ENCODE measurements at regions not wholly inside any gene's neighbourhood (a gene's known extent, or its start where the extent isn't known, plus 50 kb on each side); places are given as distances from the start of the nearest gene placed in this dataset.

DNA sequence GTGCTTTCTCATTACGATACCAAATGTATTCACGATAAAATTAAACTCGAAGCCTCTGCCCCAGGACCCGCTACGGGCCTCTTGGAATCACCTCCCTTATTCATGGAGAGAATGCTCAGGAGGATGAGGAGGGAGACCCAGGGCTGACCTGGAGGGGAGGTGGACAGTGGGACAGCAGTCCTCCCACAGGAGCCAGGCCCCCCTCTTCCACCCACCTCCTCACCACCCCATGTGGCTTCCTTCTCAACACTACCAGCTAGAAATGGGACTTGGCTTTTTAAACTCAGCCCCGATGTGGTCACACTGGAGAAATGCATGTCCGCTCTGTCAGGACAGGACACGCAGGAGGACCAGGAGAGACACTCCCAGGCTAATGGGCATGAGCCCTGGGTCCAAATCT is 147.9 kb upstream of the ID2 start:
- no peaks in the 10 kb centered on the region for H3K27me3 ChIP-seq (replicated peaks; ENCODE audit: control insufficient read depth, insufficient read depth, low read length)

DNA sequence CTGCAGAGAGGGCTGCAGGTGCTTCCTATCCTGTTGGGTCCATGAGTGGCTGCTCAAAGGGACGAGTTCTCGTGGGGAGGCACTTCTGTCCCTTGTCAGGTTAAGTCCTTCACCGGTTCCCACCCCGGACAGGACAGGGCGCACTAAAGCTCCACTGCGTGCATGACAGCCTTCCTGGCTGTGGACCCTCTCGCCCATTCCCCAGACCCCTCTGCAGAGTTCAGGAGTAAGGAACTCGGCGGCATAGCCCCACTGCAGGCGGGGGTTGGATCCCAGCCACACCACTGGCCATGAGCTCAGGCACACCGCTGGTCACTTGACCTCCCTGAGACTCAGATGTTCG is 147.5 kb upstream of the ID2 start:
- DNase-seq: no peak
- ChIA-PET POLR2A (interaction anchor here (0.6 kb wide), 1 partner anchor 45 kb away, joined by 4 read pairs; no protein-coding TSS in a partner anchor), CTCF (no interaction called here)
- no TSS peak for BruUV-seq (replicated peaks)
- Mint-ChIP-seq H3K27me3 (ENCODE audit: insufficient read depth, unreplicated experiment) (no peaks in the 10 kb centered on the region), H3K9me3 (ENCODE audit: unreplicated experiment) (peaks cover 14% of the 10 kb centered on the region), H3K4me1 (ENCODE audit: low read depth, unreplicated experiment) (peaks cover 21% of the 10 kb centered on the region), H3K4me3 (ENCODE audit: unreplicated experiment) (no peak overlapping the region), H3K27ac (ENCODE audit: unreplicated experiment) (no peak overlapping the region), H3K36me3 (ENCODE audit: insufficient read depth, unreplicated experiment) (peaks cover 5% of the 10 kb centered on the region)
- TF ChIP-seq, protein P1, sequence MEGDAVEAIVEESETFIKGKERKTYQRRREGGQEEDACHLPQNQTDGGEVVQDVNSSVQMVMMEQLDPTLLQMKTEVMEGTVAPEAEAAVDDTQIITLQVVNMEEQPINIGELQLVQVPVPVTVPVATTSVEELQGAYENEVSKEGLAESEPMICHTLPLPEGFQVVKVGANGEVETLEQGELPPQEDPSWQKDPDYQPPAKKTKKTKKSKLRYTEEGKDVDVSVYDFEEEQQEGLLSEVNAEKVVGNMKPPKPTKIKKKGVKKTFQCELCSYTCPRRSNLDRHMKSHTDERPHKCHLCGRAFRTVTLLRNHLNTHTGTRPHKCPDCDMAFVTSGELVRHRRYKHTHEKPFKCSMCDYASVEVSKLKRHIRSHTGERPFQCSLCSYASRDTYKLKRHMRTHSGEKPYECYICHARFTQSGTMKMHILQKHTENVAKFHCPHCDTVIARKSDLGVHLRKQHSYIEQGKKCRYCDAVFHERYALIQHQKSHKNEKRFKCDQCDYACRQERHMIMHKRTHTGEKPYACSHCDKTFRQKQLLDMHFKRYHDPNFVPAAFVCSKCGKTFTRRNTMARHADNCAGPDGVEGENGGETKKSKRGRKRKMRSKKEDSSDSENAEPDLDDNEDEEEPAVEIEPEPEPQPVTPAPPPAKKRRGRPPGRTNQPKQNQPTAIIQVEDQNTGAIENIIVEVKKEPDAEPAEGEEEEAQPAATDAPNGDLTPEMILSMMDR (IDR thresholded peaks at IDR 0.05; ENCODE audit: insufficient read depth in 1 of 2, low read depth in 1 of 2, low read length in 1 of 2, severe bottlenecking in 1 of 2, unreplicated experiment in 1 of 2): no peak
- Histone ChIP-seq H3K27me3 (replicated peaks; ENCODE audit: control insufficient read depth, insufficient read depth, low read length) (no peaks in the 10 kb centered on the region), H3K36me3 (ENCODE audit: control insufficient read depth, insufficient read depth, low read length) (no peaks in the 10 kb centered on the region), H3K4me3 (ENCODE audit: low read depth, low read length) (no peak overlapping the region), H3K4me1 (peaks cover 47% of the 10 kb centered on the region), H3K9me3 (0 out of 2 replicates have a peak, but pooled peaks cover 6% of the 10 kb centered on the region)
- intact Hi-C loops (cut with micrococcal nuclease; ENCODE audit: unreplicated experiment): no loop called here

More for the DNA sequence above, 147.9 kb upstream of the ID2 start:
- BruUV-seq (replicated peaks): no TSS peak
- CTCF ChIA-PET: no interaction called here
- DNase-seq: no peak
- H3K4me1 Mint-ChIP-seq (ENCODE audit: low read depth, unreplicated experiment): peaks cover 17% of the 10 kb centered on the region
- H3K27me3 Mint-ChIP-seq (ENCODE audit: insufficient read depth, unreplicated experiment): no peaks in the 10 kb centered on the region
- H3K27ac Mint-ChIP-seq (ENCODE audit: unreplicated experiment): no peak overlapping the region
- H3K4me3 ChIP-seq (ENCODE audit: low read depth, low read length): no peak overlapping the region
- no peaks in the 10 kb centered on the region for H3K36me3 ChIP-seq (ENCODE audit: control insufficient read depth, insufficient read depth, low read length)
- peaks cover 14% of the 10 kb centered on the region for H3K9me3 Mint-ChIP-seq (ENCODE audit: unreplicated experiment)
- peaks cover 5% of the 10 kb centered on the region for H3K36me3 Mint-ChIP-seq (ENCODE audit: insufficient read depth, unreplicated experiment)
- TF ChIP-seq, protein P1 (IDR thresholded peaks at IDR 0.05; ENCODE audit: insufficient read depth in 1 of 2, low read depth in 1 of 2, low read length in 1 of 2, severe bottlenecking in 1 of 2, unreplicated experiment in 1 of 2): no peak
- POLR2A ChIA-PET: no interaction called here
- peaks cover 43% of the 10 kb centered on the region for H3K4me1 ChIP-seq
- H3K9me3 ChIP-seq: 0 out of 2 replicates have a peak, but pooled peaks cover 6% of the 10 kb centered on the region
- H3K4me3 Mint-ChIP-seq (ENCODE audit: unreplicated experiment): no peak overlapping the region
- intact Hi-C loops (cut with micrococcal nuclease; ENCODE audit: unreplicated experiment): no loop called here

DNA sequence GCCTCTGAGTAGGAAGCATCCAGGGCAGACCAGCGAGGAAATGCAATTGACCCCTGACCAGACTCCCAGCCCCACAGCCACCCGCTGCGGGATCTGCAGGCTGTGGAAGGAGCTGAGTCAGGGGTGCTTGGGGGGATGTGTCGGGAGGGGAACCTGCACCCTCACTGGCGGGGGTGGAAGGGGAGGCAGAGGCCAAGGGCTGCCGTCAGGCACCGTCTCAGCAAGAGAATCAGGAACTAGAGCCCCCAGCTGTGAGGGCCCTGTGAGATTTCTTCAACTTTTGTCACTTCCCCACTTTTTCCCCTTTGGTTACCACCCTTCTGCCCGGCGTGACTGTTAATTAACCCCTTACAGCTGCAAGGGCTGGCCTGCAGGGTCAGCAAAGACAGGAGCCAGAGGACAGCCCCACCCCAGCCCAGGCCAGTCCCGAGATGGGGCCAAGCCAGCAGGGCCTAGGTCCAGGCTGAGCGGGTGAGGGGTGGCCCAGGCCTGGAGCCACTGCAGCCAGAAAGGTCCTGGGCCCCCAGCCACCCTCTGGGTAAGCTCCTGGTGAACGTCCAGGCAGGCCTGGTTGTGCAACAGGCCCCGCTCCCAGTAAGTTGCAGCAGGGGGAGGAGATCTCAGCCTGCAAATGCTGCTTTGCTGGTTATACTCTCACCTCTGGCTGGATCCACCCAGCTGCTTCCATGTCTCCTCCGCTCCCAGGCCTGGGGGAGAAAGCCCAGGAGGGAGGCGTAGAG is 147.0 kb upstream of the ID2 start:
- Histone ChIP-seq H3K4me1 (peaks cover 53% of the 10 kb centered on the region), H3K36me3 (ENCODE audit: control insufficient read depth, insufficient read depth, low read length) (no peaks in the 10 kb centered on the region), H3K27me3 (replicated peaks; ENCODE audit: control insufficient read depth, insufficient read depth, low read length) (no peaks in the 10 kb centered on the region), H3K4me3 (ENCODE audit: low read depth, low read length) (no peak overlapping the region), H3K9me3 (0 out of 2 replicates have a peak, but pooled peaks cover 6% of the 10 kb centered on the region)
- Mint-ChIP-seq H3K27ac (ENCODE audit: unreplicated experiment) (no peak overlapping the region), H3K36me3 (ENCODE audit: insufficient read depth, unreplicated experiment) (peaks cover 3% of the 10 kb centered on the region), H3K9me3 (ENCODE audit: unreplicated experiment) (peaks cover 14% of the 10 kb centered on the region), H3K4me1 (ENCODE audit: low read depth, unreplicated experiment) (peaks cover 27% of the 10 kb centered on the region), H3K27me3 (ENCODE audit: insufficient read depth, unreplicated experiment) (no peaks in the 10 kb centered on the region), H3K4me3 (ENCODE audit: unreplicated experiment) (no peak overlapping the region)
- peak; percentile 62 to 66 for DNase-seq
- intact Hi-C loops (cut with micrococcal nuclease; ENCODE audit: unreplicated experiment): loop anchor here (5.0 kb wide), 1 partner anchor 72 kb away; no protein-coding TSS in a partner anchor
- POLR2A ChIA-PET: interaction anchor here (0.6 to 1.1 kb wide), 3 partner anchors 9 to 147 kb away, joined by 3 to 4 read pairs (median 3); partner anchors contain the start of gene ID2
- TF ChIP-seq, protein P1 (IDR thresholded peaks at IDR 0.05; ENCODE audit: insufficient read depth in 1 of 2, low read depth in 1 of 2, low read length in 1 of 2, severe bottlenecking in 1 of 2, unreplicated experiment in 1 of 2): no peak
- no TSS peak for BruUV-seq (replicated peaks)
- CTCF ChIA-PET: interaction anchor here (0.6 kb wide), 1 partner anchor 146 kb away, joined by 6 read pairs; no protein-coding TSS in a partner anchor

All from Caco-2 (cell line).